CD1c-positive myeloid dendritic cell (primary cell): ENCODE measurements at regions not wholly inside any gene's neighbourhood (a gene's known extent, or its start where the extent isn't known, plus 50 kb on each side); places are given as distances from the start of the nearest gene placed in this dataset.
"Not testable (repeated sequence)": the region's sequence is repeated elsewhere in the genome, so short reads cannot be mapped to it uniquely, and the experiment has no call there.

ENCODE experiments used
- DNase-seq: peaks from one replicate; pipeline ENCODE4 v3.0.0-alpha.2; 2016; ENCODE audit errors: extremely low spot score

- DNase-seq: no peak
These were observed 123.6 kb upstream of the PPP1R26 start for GRCh38 chr9:135356021-135356420.

- DNase-seq: no peak
These were observed 122.8 kb upstream of the PPP1R26 start for GRCh38 chr9:135356796-135357195.

GRCh38 chr9:135357863-135358551, 121.6 kb upstream of the PPP1R26 start:
- no peak for DNase-seq

GRCh38 chr9:135358552-135358940, 121.0 kb upstream of the PPP1R26 start:
- DNase-seq: no peak

GRCh38 chr9:135359764-135360163, 119.8 kb upstream of the PPP1R26 start:
- no peak for DNase-seq

- no peak for DNase-seq
These were observed 119.0 kb upstream of the PPP1R26 start for GRCh38 chr9:135360617-135361016.

GRCh38 chr9:135361668-135362067, 117.9 kb upstream of the PPP1R26 start:
- DNase-seq: not testable (repeated sequence)

GRCh38 chr9:135363596-135363995, 116.0 kb upstream of the PPP1R26 start:
- no peak for DNase-seq

GRCh38 chr9:135365013-135365768, 114.4 kb upstream of the PPP1R26 start:
- no peak for DNase-seq

GRCh38 chr9:135366104-135366503, 113.5 kb upstream of the PPP1R26 start:
- no peak for DNase-seq

- no peak for DNase-seq
These were observed 110.1 kb upstream of the PPP1R26 start for GRCh38 chr9:135369412-135369990.

- DNase-seq: no peak
These were observed 108.9 kb upstream of the PPP1R26 start for GRCh38 chr9:135370411-135371375.

- no peak for DNase-seq
These were observed 108.0 kb upstream of the PPP1R26 start for GRCh38 chr9:135371535-135371934.

- no peak for DNase-seq
These were observed 107.5 kb upstream of the PPP1R26 start for GRCh38 chr9:135372036-135372435.

- DNase-seq: no peak
These were observed 107.0 kb upstream of the PPP1R26 start for GRCh38 chr9:135372501-135373008.

GRCh38 chr9:135373151-135373685, 106.4 kb upstream of the PPP1R26 start:
- DNase-seq: no peak

GRCh38 chr9:135373820-135374219, 105.8 kb upstream of the PPP1R26 start:
- DNase-seq: no peak

GRCh38 chr9:135374591-135374990, 105.0 kb upstream of the PPP1R26 start:
- no peak for DNase-seq

GRCh38 chr9:135375001-135375400, 104.6 kb upstream of the PPP1R26 start:
- no peak for DNase-seq

- no peak for DNase-seq
These were observed 102.9 kb upstream of the PPP1R26 start for GRCh38 chr9:135376511-135377265.

- DNase-seq: no peak
These were observed 102.2 kb upstream of the PPP1R26 start for GRCh38 chr9:135377431-135377830.
